Endothelial cell of umbilical vein (primary cell): ENCODE measurements at regions not wholly inside any gene's neighbourhood (a gene's known extent, or its start where the extent isn't known, plus 50 kb on each side); places are given as distances from the start of the nearest gene placed in this dataset.

Experiments
- BruUV-seq: library from RNA; stranded (reverse); fragments of 400-500 nt; replicated peaks from 2 replicates; lab custom pipeline; 2021; lab: Mats Ljungman, UMichigan
- CTCF ChIA-PET: fragments of 300-600, 350-600 bp; sonication (Branson Sonifier 250); formaldehyde crosslinking; loops from one replicate; lab custom pipeline; 2021; ENCODE audit warnings: antibody characterized with exemption, inconsistent platforms; lab: Charles Lee
- POLR2A ChIA-PET: fragments of 300-600, 350-600 bp; sonication (Branson Sonifier 250); formaldehyde crosslinking; loops from one replicate; lab custom pipeline; 2021; ENCODE audit warnings: antibody characterized with exemption, inconsistent platforms; lab: Charles Lee
- DNase-seq: peaks from one replicate; pipeline ENCODE4 v3.0.0-alpha.2; 2011; ENCODE audit warnings: low read depth, low spot score
- FAIRE-seq: peaks from 2 replicates; lab custom pipeline; 2011; peaks lifted over from hg19 to GRCh38; lab: Jason Lieb, UNC
- H2AFZ ChIP-seq: 2 replicates; pipeline ENCODE4 v1.6.0; 2012; ENCODE audit warnings: low read depth, low read length, control low read depth, inconsistent platforms
- H3K27ac ChIP-seq: 2 replicates; pipeline ENCODE4 v1.5.1; 2011; ENCODE audit warnings: low read depth, mild to moderate bottlenecking, control low read depth, low read length, moderate library complexity; ENCODE audit not compliant: insufficient read depth
- H3K27me3 ChIP-seq, 2 experiments: 2 replicates each; pipeline versions ENCODE4 v1.6.0 to v1.6.1; 2011; ENCODE audit warnings: low read length in 2 of 2, mixed read lengths in 1 of 2; ENCODE audit not compliant: control insufficient read depth in 2 of 2, insufficient read depth in 2 of 2
- H3K36me3 ChIP-seq, 2 experiments: 2 replicates in 1 of 2; 3 replicates in 1 of 2; pipeline ENCODE4 v1.5.1; 2011; ENCODE audit warnings: low read length in 2 of 2, mild to moderate bottlenecking in 1 of 2, moderate library complexity in 1 of 2; ENCODE audit not compliant: control insufficient read depth in 2 of 2, insufficient read depth in 2 of 2; ENCODE audit errors: extremely low read depth in 1 of 2
- H3K4me1 ChIP-seq: 3 replicates; pipeline ENCODE4 v1.5.1; 2011; ENCODE audit warnings: mild to moderate bottlenecking, low read length; ENCODE audit not compliant: control insufficient read depth, insufficient read depth; ENCODE audit errors: extremely low read depth
- H3K4me2 ChIP-seq: 2 replicates; pipeline ENCODE4 v1.6.1; 2011; ENCODE audit warnings: low read length, control low read depth, mixed read lengths; ENCODE audit not compliant: insufficient read depth
- H3K4me3 ChIP-seq, 3 experiments: fragments of 200-600 bp in 1 of 3; sonication (generic), shearing (Covaris generic) in 1 of 3; replicated peaks in 1 of 3; 2 replicates each; pipeline ENCODE4 v1.5.1; 2011 to 2016; ENCODE audit warnings: control low read depth in 3 of 3, low read length in 3 of 3, mild to moderate bottlenecking in 2 of 3, inconsistent platforms in 1 of 3, low read depth in 1 of 3, moderate library complexity in 1 of 3; ENCODE audit not compliant: insufficient read depth in 1 of 3
- H3K79me2 ChIP-seq: 2 replicates; pipeline ENCODE4 v1.6.0; 2012; ENCODE audit warnings: low read length, inconsistent platforms; ENCODE audit not compliant: control insufficient read depth, insufficient read depth
- H3K9ac ChIP-seq: replicated peaks from 2 replicates; pipeline ENCODE3; 2011; ENCODE audit warnings: low read length, control low read depth; ENCODE audit not compliant: insufficient read depth; ENCODE audit errors: extremely low read depth
- H3K9me1 ChIP-seq: replicated peaks from 3 replicates; pipeline ENCODE4 v1.6.0; 2011; ENCODE audit warnings: mild to moderate bottlenecking, low read length; ENCODE audit not compliant: control insufficient read depth, insufficient read depth; ENCODE audit errors: extremely low read depth
- H3K9me3 ChIP-seq: replicated peaks from 2 replicates; pipeline ENCODE4 v1.5.1; 2012; ENCODE audit warnings: low read length, inconsistent platforms; ENCODE audit not compliant: control insufficient read depth, insufficient read depth
- H4K20me1 ChIP-seq: replicated peaks from 2 replicates; pipeline ENCODE3; 2011; ENCODE audit warnings: mild to moderate bottlenecking, low read length; ENCODE audit not compliant: control insufficient read depth, insufficient read depth; ENCODE audit errors: extremely low read depth
- CTCF ChIP-seq, 2 donors: IDR thresholded peaks; 1 replicate in 1 of 2; 2 replicates in 1 of 2; pipeline ENCODE4 v1.5.1; 2011; ENCODE audit warnings: low read length in 2 of 2, mild to moderate bottlenecking in 2 of 2, moderate library complexity in 2 of 2, control low read depth in 1 of 2, inconsistent platforms in 1 of 2, low read depth in 1 of 2; ENCODE audit not compliant: insufficient read depth in 1 of 2; ENCODE audit errors: extremely low read depth in 1 of 2
- EZH2 ChIP-seq: IDR thresholded peaks from 2 replicates; pipeline ENCODE4 v1.6.1; 2012; ENCODE audit warnings: borderline replicate concordance, low read depth, mild to moderate bottlenecking, moderate library complexity, low read length, inconsistent platforms; ENCODE audit not compliant: severe bottlenecking
- GATA2 ChIP-seq: IDR thresholded peaks from 2 replicates; pipeline ENCODE4 v1.7.0; 2011; ENCODE audit warnings: low read depth, mild to moderate bottlenecking, moderate library complexity, mixed read lengths, low read length; ENCODE audit not compliant: insufficient read length, insufficient read depth
- JUN ChIP-seq: IDR thresholded peaks from 2 replicates; pipeline ENCODE4 v1.6.1; 2011; ENCODE audit warnings: borderline replicate concordance, low read depth; ENCODE audit not compliant: insufficient read length, insufficient read depth
- MAX ChIP-seq: IDR thresholded peaks from 2 replicates; pipeline ENCODE4 v1.6.1; 2011; ENCODE audit not compliant: insufficient read depth, insufficient read length
- MYC ChIP-seq: IDR thresholded peaks from one replicate; pipeline ENCODE4 v1.6.1; 2011; ENCODE audit warnings: mild to moderate bottlenecking, low read depth, low read length
- POLR2A ChIP-seq: IDR thresholded peaks from 2 replicates; pipeline ENCODE4 v1.6.1; 2012; ENCODE audit warnings: low read depth, mild to moderate bottlenecking, control low read depth, low read length
- POLR2AphosphoS5 ChIP-seq: IDR thresholded peaks from 2 replicates; pipeline ENCODE4 v1.6.1; 2012; ENCODE audit warnings: low read depth, mild to moderate bottlenecking, control low read depth, low read length, moderate library complexity; ENCODE audit not compliant: insufficient read depth
- dilution Hi-C: fragments of 300-500 bp; cut with MboI; formaldehyde crosslinking; loops from one replicate; pipeline ENCODE4 v1.15.0; 2019; ENCODE audit warnings: low sequenced_read_pairs; ENCODE audit not compliant: extremely low pct_ligation_motif_present
- intact Hi-C: fragments of 100-400 bp; cut with micrococcal nuclease; formaldehyde crosslinking; loops from one replicate; pipeline ENCODE4 v1.10.0; 2022

- dilution Hi-C loops: no loop called here
- CTCF ChIA-PET: no interaction called here
- H3K4me2 ChIP-seq: no peak overlapping the region
These were observed 289.6 kb downstream of the CXXC4 start for GRCh38 chr4:104205116-104205515.

More at GRCh38 chr4:104205116-104205515, 289.6 kb downstream of the CXXC4 start:
- H3K27ac ChIP-seq: no peak overlapping the region
- FAIRE-seq (no peak), DNase-seq (no peak)
- no peaks in the 10 kb centered on the region for H3K4me1 ChIP-seq
- TF ChIP-seq POLR2A: no peak
- no peak for TF ChIP-seq POLR2AphosphoS5
- no peak for TF ChIP-seq CTCF (IDR thresholded peaks at IDR 0.05; ENCODE audit: extremely low read depth in 1 of 2, insufficient read depth in 1 of 2, low read depth in 1 of 2, low read length in 2 of 2)
- no peak for TF ChIP-seq MAX
- TF ChIP-seq GATA2: no peak
- no peak for TF ChIP-seq MYC
- TF ChIP-seq EZH2: no peak
- TF ChIP-seq JUN: no peak
- H3K9ac ChIP-seq: no peak overlapping the region
- H3K27me3 ChIP-seq: no peaks in the 10 kb centered on the region
- intact Hi-C loops: no loop called here
- H3K4me3 ChIP-seq: no peak overlapping the region
- H3K9me1 ChIP-seq: no peaks in the 10 kb centered on the region
- no peaks in the 10 kb centered on the region for H3K9me3 ChIP-seq
- no peak overlapping the region for H2AFZ ChIP-seq
- no peaks in the 10 kb centered on the region for H4K20me1 ChIP-seq
- POLR2A ChIA-PET: no interaction called here
- no peaks in the 10 kb centered on the region for H3K79me2 ChIP-seq
- no peaks in the 10 kb centered on the region for H3K36me3 ChIP-seq
- no TSS peak for BruUV-seq
